C4-2B (cell line): ENCODE measurements at regions not wholly inside any gene's neighbourhood (a gene's known extent, or its start where the extent isn't known, plus 50 kb on each side); places are given as distances from the start of the nearest gene placed in this dataset.

Experiments used
- CTCF ChIP-seq: fragments of 450-650 bp; conservative IDR thresholded peaks from 2 replicates; pipeline ENCODE4 v1.5.1; 2017; ENCODE audit warnings: mild to moderate bottlenecking
- ZFX ChIP-seq: fragments of 450-650 bp; IDR thresholded peaks from 2 replicates; pipeline ENCODE4 v1.6.1; 2017

GRCh38 chr11:28673691-28674432 is 565.7 kb downstream of the METTL15 start:
- no peak for TF ChIP-seq CTCF
- no peak for TF ChIP-seq ZFX
